Right ventricle myocardium inferior (tissue), 1 donor: ENCODE measurements at regions not wholly inside any gene's neighbourhood (a gene's known extent, or its start where the extent isn't known, plus 50 kb on each side); places are given as distances from the start of the nearest gene placed in this dataset.
A peak's percentile ranks its signal among the peaks of the same experiment; 100 is the strongest.

Source experiments
- ATAC-seq: fragments of 200-7000 bp; cut with Tn5 transposase; one replicate; pipeline ENCODE4 v1.9.1; 2020; ENCODE audit warnings: mild to moderate bottlenecking, moderate library complexity
- DNase-seq: peaks from one replicate; pipeline ENCODE4 v3.0.0; 2021; ENCODE audit errors: missing footprints
- intact Hi-C: fragments of 100-400 bp; cut with DNase I; formaldehyde crosslinking; loops from one replicate; pipeline ENCODE4 v1.11.0; 2022
- donor health status: DM: no; HTN: yes; CAD: no; lungs with severe emphysema.

DNA sequence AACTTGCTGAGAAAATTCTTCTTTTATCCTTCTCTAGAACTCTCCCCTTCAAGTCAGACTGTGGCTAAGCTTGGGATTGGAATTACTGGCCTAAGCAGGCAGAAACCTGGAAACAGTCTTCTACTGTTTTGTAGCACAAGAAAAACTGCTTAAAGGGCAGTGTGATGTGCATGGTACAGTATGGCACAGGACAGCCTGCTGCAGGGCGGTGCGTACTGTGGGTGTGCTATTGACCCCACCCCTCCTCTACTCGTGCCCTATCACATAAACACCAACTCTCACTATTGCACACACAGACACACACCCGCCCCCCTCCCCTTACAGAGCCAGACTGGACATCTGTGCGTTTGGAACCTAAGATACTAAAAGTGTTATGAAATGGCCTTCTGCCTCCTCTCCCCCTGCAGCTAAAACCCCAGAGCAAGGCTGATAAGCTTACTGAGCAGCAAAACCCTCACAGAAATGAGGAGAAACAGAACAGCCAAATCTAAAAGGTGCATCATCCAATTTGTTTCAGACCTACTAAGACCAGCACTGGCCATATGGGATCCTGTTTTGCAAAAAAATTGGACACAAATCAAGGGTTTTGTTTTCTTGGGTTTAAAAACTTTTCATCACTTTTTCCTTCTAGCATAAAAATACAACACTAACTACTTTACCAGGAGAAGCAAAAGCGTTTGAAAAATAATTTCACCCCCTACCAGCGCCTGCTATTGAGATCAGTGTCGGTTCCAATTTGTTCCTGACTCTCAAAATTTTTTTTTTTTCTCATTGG is 355.8 kb upstream of the LYPLAL1 start:
- intact Hi-C loops: no loop called here
- DNase-seq (no peak), ATAC-seq (peak; percentile 86)

DNA sequence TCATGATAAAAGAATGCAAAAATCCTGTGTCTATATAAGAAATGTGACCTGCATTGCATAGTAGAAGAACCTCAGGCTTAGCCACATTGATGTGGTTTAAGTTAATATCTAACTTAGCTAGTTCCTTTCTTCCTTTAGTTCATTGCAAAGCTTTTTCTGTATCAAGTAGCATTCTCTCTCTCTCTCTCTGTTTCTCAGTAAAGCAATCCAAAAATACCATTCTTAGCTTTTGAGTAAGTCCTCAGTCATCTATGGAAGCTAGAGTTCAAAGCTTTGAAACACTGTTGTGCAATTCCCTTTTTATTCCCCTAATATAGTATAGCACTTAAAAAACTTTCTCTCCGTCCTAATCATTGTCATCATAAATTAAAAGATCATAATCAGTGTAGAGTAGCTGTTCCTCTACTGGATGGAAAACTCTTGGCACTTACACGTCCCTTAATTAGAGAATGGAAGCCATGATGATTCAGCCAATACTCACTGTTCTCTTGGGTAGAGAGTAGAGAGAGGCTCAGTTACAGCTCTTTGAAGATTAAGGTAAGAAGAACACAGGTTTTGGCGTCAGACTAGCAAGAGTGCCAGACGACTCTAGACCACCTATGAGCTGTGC is 350.3 kb upstream of the LYPLAL1 start:
- ATAC-seq: no peak
- no peak for DNase-seq
- intact Hi-C loops: no loop called here

- intact Hi-C loops: no loop called here
- no peak for DNase-seq
- ATAC-seq: no peak
Measured at GRCh38 chr1:218827486-218827885, 346.2 kb upstream of the LYPLAL1 start.

- intact Hi-C loops: no loop called here
- DNase-seq (no peak), ATAC-seq (no peak)
Measured at GRCh38 chr1:218828125-218828650, 345.5 kb upstream of the LYPLAL1 start.

- DNase-seq (no peak), ATAC-seq (no peak)
- intact Hi-C loops: no loop called here
Measured at GRCh38 chr1:218829097-218829496, 344.6 kb upstream of the LYPLAL1 start.

GRCh38 chr1:218835609-218836008 is 338.1 kb upstream of the LYPLAL1 start:
- DNase-seq (no peak), ATAC-seq (no peak)
- intact Hi-C loops: no loop called here

DNA sequence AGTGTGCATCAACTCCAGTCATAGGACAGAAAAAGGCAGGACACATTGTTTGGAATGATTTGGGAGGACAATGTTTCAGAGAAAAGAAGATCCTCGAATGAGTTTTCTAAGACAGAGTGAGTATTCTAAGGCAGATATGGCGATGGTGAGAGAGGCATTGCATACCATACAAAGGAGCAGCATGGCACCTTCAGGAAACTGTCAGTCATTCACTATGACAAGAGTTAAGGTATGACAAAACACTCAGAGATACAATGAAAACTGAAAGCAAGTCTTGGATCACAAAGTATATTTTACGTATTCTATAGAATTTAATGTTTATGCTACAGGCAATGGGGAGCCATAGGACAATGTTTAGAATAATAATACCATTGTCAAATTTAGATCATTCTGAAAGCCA is 337.4 kb upstream of the LYPLAL1 start:
- DNase-seq: no peak
- intact Hi-C loops: no loop called here
- ATAC-seq: no peak

DNA sequence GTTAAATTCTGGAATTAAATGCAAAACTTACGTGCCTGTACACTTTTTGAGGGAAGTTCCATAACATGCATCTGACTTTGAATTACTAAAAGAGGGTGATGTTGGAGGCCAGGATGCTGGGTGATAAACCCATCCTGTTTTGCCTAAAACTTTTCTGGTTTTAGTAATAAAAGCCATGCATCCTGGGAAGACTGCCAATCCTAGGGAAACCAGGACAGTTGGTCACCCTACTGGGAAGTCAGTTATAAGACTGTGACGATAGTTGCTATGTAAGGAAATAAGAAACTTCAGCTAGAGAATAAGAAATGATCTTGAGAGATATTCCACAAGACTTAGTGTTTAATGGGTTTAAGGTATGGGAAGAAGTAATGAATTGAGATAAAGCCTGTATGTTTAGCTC is 336.6 kb upstream of the LYPLAL1 start:
- intact Hi-C loops: no loop called here

GRCh38 chr1:218845589-218845988 is 328.1 kb upstream of the LYPLAL1 start:
- no peak for ATAC-seq
- intact Hi-C loops: no loop called here
- DNase-seq: no peak

More for the DNA sequence above, 336.6 kb upstream of the LYPLAL1 start:
- DNase-seq (no peak), ATAC-seq (no peak)

DNA sequence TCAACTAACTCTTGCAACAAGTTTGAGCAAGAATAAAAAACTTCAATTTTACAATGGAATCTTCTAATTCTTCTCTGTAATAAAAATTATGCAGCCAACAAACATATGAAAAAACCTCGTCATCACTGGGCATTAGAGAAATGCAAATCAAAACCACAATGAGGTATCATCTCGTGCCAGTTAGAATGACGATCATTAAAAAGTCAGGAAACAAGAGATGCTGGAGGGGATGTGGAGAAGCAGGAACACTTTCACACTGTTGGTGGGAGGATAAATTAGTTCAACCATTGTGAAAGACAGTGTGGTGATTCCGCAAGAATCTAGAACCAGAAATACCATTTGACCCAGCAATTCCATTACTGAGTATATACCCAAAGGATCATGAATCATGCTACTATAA is 327.5 kb upstream of the LYPLAL1 start:
- intact Hi-C loops: no loop called here
- no peak for ATAC-seq
- DNase-seq: no peak

DNA sequence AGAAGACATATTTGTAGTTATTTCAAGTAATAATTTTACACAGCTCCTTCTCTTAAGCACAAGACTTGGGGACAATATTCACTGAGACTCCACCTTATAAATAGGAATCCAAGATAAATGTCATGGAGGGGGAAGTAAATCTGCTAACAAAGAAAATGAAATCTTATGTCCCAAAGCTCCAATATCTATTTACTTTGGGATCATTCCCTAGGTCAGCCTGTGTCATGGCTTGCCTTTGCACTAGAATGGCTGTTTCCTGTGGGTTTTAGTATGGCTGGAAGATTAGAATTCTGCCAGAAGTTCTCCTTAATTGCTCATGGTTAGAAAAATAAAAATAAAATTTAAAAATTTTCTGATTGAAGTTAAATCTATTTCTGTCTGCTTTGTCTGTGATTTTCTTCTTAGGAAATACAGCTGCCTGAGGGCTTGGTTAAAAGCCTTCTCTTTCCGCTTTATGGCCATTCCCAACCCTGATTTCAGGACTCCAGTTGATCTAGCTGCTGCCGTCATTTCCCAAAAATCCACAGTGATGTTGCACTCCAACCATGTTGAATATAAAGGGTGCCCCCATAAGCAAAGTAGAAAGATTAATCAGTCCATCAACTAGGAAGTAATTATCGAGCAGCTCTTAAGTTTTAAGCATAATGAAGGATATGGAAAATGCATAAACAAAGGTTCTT is 326.4 kb upstream of the LYPLAL1 start:
- intact Hi-C loops: no loop called here
- DNase-seq (no peak), ATAC-seq (no peak)

DNA sequence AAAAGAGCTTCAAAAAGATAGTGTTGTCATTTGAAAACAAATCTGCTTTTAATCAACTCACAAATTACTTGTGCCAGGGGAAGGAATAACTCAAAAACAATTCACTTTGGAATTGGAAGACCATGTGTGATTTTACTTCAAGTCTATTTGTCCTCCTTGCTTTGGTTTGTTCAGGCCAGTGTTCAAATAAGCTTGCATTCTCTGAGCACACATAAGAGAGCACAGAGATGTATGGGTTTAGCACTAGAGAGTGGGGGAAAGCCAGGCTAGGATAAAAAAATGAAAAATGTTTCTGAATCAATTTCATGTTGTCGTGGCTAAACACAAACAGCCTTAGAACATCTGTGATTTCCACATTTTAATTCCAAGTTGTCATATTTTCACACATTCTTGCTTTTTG is 325.7 kb upstream of the LYPLAL1 start:
- ATAC-seq (no peak), DNase-seq (no peak)
- intact Hi-C loops: no loop called here

- DNase-seq (no peak), ATAC-seq (no peak)
- intact Hi-C loops: no loop called here
Measured at GRCh38 chr1:218850367-218850766, 323.3 kb upstream of the LYPLAL1 start.

DNA sequence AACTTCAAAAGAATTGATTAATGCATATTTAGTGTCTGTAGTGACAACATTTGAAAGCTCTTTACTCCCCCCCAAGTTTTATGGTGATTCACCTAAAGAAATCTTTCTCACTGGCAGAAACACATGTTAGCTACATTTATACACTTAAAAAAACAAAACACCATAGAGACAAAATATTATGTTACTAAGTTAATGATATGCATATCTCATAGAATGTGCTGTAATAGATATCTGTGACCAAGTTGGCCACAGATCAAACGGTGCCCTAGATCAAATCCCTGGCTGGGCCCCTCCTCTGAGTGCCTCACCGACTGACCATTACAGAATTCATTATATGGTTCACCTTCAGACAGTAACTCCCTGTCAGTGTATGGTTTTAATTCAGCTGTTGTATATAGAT is 322.1 kb upstream of the LYPLAL1 start:
- intact Hi-C loops: no loop called here
- DNase-seq (no peak), ATAC-seq (no peak)

- no peak for ATAC-seq
- intact Hi-C loops: no loop called here
- DNase-seq: no peak
Measured at GRCh38 chr1:218852527-218852926, 321.2 kb upstream of the LYPLAL1 start.

- DNase-seq: no peak
- intact Hi-C loops: no loop called here
- ATAC-seq: no peak
Measured at GRCh38 chr1:218863987-218864386, 309.7 kb upstream of the LYPLAL1 start.

DNA sequence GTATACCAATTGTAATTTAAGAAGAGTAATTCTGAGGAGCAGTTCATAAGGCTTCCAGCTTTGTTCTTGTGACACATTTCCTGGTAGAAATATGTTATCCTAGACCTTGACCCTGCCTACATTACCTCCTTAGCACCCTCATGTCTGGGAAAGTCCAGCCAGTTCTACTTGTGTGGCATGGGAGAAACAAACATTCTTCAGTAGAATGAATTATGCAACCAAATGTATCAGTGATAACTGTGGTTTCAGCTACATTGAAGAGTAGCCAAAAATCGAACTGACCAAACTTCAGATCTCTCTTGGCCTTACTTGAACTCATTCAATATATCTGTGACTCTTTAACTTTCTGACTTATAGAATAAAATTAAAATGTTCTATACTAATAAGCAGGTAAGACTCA is 308.1 kb upstream of the LYPLAL1 start:
- intact Hi-C loops: no loop called here
- ATAC-seq: no peak
- DNase-seq: no peak

DNA sequence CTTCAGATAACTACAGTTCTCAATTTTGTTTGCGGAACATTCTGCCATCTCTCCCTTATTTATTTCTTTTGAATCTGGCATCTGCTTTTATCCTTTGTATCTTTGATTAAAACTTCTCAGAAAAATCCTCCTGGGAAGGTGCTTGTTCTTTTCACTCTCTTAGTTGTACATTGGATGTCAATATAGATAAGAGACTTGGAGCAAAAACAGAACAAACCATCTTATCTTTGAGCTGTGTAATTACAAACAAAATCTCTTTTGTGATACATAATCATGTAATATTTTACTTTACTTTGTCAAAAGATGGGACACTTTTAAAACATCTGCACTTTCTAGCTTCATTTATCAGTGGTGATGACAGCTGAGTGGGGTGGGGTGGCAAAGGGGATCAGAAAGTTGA is 307.2 kb upstream of the LYPLAL1 start:
- intact Hi-C loops: no loop called here
- no peak for DNase-seq
- ATAC-seq: no peak

DNA sequence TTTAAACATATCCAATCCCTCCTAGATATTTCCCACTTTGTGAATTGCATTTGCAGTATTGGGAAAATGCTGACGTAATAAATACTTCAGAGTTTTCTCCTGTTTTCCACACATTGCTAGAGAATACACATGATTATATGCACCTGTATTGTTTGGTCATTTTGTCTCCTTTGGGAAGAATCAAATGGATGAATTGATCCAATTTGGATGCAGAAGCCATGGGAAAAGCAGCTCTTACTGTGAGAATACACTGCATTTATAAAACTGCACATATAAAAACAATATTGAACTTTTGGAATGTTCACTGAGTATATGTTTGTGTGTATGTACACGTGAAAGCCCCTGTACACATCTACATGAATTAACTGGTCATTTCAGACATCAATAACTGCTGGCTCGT is 306.6 kb upstream of the LYPLAL1 start:
- intact Hi-C loops: no loop called here
- DNase-seq (no peak), ATAC-seq (no peak)
